ENCODE measurements at regions not wholly inside any gene's neighbourhood (a gene's known extent, or its start where the extent isn't known, plus 50 kb on each side); places are given as distances from the start of the nearest gene placed in this dataset.

DNA sequence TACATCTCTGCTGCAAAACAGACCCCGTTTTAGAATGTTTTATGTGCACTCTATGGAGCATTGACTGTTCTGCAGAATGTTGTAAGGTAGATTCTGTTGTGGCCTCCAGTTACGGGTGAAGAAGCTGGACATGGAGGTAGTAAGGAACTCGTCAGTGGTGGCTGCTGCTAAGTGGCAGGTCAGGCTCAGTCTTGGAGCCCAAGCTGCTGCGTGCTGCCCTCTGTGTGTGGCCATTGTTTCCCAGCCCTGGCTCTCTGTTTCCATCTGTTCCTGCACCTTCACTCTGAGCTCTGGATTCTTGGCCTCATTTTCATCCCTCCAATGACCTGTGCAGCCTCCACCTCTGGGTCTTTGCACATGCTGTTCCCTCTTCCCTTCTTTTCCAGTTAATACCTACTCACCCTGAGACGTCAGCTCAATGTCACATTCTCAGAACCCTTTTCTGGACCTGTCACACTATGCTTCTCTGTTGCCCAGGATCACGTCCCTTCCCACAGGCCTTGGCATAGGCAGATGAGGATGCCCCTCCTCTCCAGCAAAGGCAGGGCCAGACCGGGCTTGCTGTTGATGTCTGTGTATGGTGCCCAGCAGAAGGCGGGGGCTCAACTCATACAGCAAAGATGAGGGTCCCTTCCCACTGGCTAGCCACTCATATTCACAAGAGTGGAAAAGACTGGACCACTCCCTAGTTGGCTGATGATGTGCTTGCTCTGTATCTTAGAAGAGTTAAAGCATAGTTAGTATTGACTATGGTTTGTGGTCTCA lies 97.6 kb downstream of the TENT4A start:
- TF ChIP-seq FOXK2 (IDR thresholded peaks at IDR 0.05) (no peak), FOXM1 (IDR thresholded peaks at IDR 0.05; ENCODE audit: borderline replicate concordance) (no peak), SUZ12 (IDR thresholded peaks at IDR 0.05) (no peak), NFRKB (IDR thresholded peaks at IDR 0.05) (no peak), FOXA1 (IDR thresholded peaks at IDR 0.05) (no peak), SP1 (IDR thresholded peaks at IDR 0.05) (no peak)

All from HEK293T (cell line).